ENCODE measurements at regions not wholly inside any gene's neighbourhood (a gene's known extent, or its start where the extent isn't known, plus 50 kb on each side); places are given as distances from the start of the nearest gene placed in this dataset.

DNA sequence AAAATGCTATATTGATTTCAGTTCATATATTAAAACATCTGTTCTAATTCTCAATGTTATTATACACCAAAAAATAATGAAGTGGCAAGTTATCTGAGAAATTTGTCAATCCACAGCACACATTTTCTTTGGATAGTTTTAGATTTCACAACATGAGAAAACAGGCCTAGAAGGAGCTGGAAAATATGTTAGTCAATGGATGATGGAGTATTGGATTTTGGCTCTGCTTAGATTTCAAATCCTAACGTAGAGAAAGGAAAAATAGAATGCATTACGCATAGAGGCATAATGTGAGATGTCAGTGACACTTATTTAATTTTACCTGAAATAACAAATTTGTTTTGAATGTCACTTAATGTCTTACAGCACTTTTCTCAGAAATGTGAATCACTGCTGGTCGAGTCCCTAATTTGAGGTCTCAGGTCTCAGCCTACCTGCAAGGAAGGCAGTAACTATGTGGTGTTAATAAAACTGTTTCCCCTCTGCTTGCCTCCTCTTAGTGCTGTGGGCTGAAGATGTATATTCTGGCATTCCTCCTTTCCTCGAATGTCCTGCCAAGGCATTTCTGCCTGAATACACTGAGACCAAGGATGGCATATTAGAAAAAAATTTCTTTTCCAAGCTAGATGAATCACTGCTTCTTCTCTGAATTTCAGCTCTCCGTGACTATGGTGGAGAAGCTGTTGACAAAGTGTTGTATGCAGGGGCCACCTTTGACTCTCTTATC is 232.4 kb downstream of the POSTN start:
- DNase-seq (ENCODE audit: low read depth, low spot score), result no peak
- H3K4me3 ChIP-seq (ENCODE audit: insufficient read length, low read depth), result no peak overlapping the region
- H3K4me1 ChIP-seq (ENCODE audit: insufficient read depth, insufficient read length), result no peaks in the 10 kb centered on the region
- no peak for TF ChIP-seq ZNF274 (IDR thresholded peaks at IDR 0.05; ENCODE audit: low read depth, low read length)
- TF ChIP-seq SUZ12 (IDR thresholded peaks at IDR 0.05; ENCODE audit: extremely low read depth, insufficient read depth, insufficient read length), result no peak
- TF ChIP-seq YY1 (IDR thresholded peaks at IDR 0.05; ENCODE audit: insufficient read depth, insufficient read length), result no peak
- H3K9me3 ChIP-seq (ENCODE audit: insufficient read depth, low read length), result no peaks in the 10 kb centered on the region
- H3K27me3 ChIP-seq (ENCODE audit: insufficient read depth, insufficient read length), result no peaks in the 10 kb centered on the region
- no peak overlapping the region for H3K9ac ChIP-seq (ENCODE audit: insufficient read length, low read depth)
- no peaks in the 10 kb centered on the region for H3K36me3 ChIP-seq (ENCODE audit: insufficient read depth, insufficient read length, low read length)

DNA sequence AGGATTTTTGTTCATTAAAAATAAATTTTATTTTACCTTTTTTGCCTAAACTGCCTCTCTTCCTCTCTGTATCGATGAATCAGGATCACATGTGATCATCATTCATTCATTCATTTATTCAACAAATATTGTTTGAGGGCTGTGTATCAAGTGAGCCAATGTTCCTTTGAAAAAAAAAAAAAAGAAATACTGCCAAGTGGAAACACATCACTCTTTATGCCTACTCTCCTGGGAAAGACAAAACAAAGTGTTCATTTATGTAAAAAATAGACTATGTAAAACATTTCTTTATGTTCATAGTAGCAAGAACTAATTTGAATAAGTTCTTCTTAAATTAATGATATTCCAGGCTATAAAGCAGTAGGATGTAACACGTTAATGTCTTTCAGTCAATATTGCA is 233.1 kb downstream of the POSTN start:
- no peaks in the 10 kb centered on the region for H3K27me3 ChIP-seq (ENCODE audit: insufficient read depth, insufficient read length)
- TF ChIP-seq ZNF274 (IDR thresholded peaks at IDR 0.05; ENCODE audit: low read depth, low read length), result no peak
- TF ChIP-seq SUZ12 (IDR thresholded peaks at IDR 0.05; ENCODE audit: extremely low read depth, insufficient read depth, insufficient read length), result no peak
- TF ChIP-seq YY1 (IDR thresholded peaks at IDR 0.05; ENCODE audit: insufficient read depth, insufficient read length), result no peak
- no peak for DNase-seq (ENCODE audit: low read depth, low spot score)
- H3K9ac ChIP-seq (ENCODE audit: insufficient read length, low read depth), result no peak overlapping the region
- no peak overlapping the region for H3K4me3 ChIP-seq (ENCODE audit: insufficient read length, low read depth)
- no peaks in the 10 kb centered on the region for H3K9me3 ChIP-seq (ENCODE audit: insufficient read depth, low read length)
- no peaks in the 10 kb centered on the region for H3K4me1 ChIP-seq (ENCODE audit: insufficient read depth, insufficient read length)
- no peaks in the 10 kb centered on the region for H3K36me3 ChIP-seq (ENCODE audit: insufficient read depth, insufficient read length, low read length)

DNA sequence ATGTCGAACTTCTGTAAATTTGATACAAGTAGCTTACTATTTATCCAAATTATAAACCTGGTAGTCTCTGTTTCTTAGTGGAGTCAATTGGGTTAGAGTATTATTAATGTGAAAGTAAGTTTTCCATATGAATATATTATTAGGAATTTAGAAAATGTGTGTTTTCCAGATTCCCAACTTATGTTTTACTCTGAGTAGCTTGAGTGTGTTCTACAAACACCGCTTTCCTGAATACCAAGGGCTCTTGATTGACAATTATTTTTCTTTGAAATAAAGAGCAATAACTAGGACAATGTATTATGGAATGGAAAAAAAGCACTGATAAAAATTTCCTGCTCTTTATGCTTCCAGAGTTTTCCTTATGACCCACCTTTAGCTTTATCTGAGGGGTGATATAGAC is 233.6 kb downstream of the POSTN start:
- Histone ChIP-seq H3K36me3 (ENCODE audit: insufficient read depth, insufficient read length, low read length) (no peaks in the 10 kb centered on the region), H3K27me3 (ENCODE audit: insufficient read depth, insufficient read length) (no peaks in the 10 kb centered on the region), H3K9me3 (ENCODE audit: insufficient read depth, low read length) (no peaks in the 10 kb centered on the region), H3K4me1 (ENCODE audit: insufficient read depth, insufficient read length) (no peaks in the 10 kb centered on the region), H3K9ac (ENCODE audit: insufficient read length, low read depth) (no peak overlapping the region), H3K4me3 (ENCODE audit: insufficient read length, low read depth) (no peak overlapping the region)
- DNase-seq (ENCODE audit: low read depth, low spot score), result no peak
- TF ChIP-seq YY1 (IDR thresholded peaks at IDR 0.05; ENCODE audit: insufficient read depth, insufficient read length), result no peak
- TF ChIP-seq ZNF274 (IDR thresholded peaks at IDR 0.05; ENCODE audit: low read depth, low read length), result no peak

DNA sequence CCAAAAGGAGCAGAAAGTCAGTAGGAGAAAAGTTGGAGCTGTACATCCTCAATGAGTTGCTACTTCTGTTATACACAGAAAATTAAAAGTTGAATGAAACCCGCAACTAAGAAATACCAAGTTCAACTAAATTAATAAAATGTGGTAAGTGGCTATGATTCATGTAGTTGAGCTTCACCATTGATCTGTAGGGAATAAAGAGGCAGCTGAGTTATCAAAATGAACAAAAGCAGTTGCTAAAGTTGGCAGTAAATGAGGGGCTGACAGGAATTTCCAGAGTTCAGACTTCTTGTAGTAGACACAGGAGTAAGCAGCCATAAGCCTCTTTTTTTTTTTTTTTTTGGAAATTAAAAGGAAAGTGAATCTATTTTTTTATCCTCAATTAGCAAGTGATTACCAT is 234.6 kb downstream of the POSTN start:
- Histone ChIP-seq H3K4me3 (ENCODE audit: insufficient read length, low read depth) (no peak overlapping the region), H3K36me3 (ENCODE audit: insufficient read depth, insufficient read length, low read length) (no peaks in the 10 kb centered on the region), H3K4me1 (ENCODE audit: insufficient read depth, insufficient read length) (no peaks in the 10 kb centered on the region), H3K9me3 (ENCODE audit: insufficient read depth, low read length) (no peaks in the 10 kb centered on the region), H3K9ac (ENCODE audit: insufficient read length, low read depth) (no peak overlapping the region), H3K27me3 (ENCODE audit: insufficient read depth, insufficient read length) (no peaks in the 10 kb centered on the region)
- TF ChIP-seq ZNF274 (IDR thresholded peaks at IDR 0.05; ENCODE audit: low read depth, low read length), result no peak
- no peak for TF ChIP-seq SUZ12 (IDR thresholded peaks at IDR 0.05; ENCODE audit: extremely low read depth, insufficient read depth, insufficient read length)
- TF ChIP-seq YY1 (IDR thresholded peaks at IDR 0.05; ENCODE audit: insufficient read depth, insufficient read length), result no peak
- DNase-seq (ENCODE audit: low read depth, low spot score), result no peak

DNA sequence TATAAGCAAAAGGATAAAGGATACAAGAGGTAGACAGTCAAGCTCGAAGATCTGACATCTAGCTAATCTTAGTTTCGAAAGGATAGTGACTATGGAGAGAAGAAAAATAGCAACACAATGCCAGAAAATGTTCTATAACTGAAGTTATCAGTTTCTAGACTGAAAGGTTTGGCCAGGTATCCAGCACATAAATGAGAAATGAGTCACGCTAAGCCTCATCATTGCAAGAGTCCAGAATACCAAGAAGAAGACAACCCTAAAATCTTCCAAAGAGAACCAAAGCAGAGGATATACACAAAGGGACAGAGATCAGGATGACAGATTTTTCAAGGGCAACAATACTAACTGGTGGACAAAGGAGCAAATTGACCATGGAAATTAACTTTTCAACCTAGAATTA is 237.0 kb downstream of the POSTN start:
- Histone ChIP-seq H3K36me3 (ENCODE audit: insufficient read depth, insufficient read length, low read length) (no peaks in the 10 kb centered on the region), H3K4me1 (ENCODE audit: insufficient read depth, insufficient read length) (no peaks in the 10 kb centered on the region), H3K9ac (ENCODE audit: insufficient read length, low read depth) (no peak overlapping the region), H3K4me3 (ENCODE audit: insufficient read length, low read depth) (no peak overlapping the region), H3K27me3 (ENCODE audit: insufficient read depth, insufficient read length) (no peaks in the 10 kb centered on the region), H3K9me3 (ENCODE audit: insufficient read depth, low read length) (no peaks in the 10 kb centered on the region)
- TF ChIP-seq ZNF274 (IDR thresholded peaks at IDR 0.05; ENCODE audit: low read depth, low read length) (no peak), SUZ12 (IDR thresholded peaks at IDR 0.05; ENCODE audit: extremely low read depth, insufficient read depth, insufficient read length) (no peak), YY1 (IDR thresholded peaks at IDR 0.05; ENCODE audit: insufficient read depth, insufficient read length) (no peak)
- DNase-seq (ENCODE audit: low read depth, low spot score), result no peak

DNA sequence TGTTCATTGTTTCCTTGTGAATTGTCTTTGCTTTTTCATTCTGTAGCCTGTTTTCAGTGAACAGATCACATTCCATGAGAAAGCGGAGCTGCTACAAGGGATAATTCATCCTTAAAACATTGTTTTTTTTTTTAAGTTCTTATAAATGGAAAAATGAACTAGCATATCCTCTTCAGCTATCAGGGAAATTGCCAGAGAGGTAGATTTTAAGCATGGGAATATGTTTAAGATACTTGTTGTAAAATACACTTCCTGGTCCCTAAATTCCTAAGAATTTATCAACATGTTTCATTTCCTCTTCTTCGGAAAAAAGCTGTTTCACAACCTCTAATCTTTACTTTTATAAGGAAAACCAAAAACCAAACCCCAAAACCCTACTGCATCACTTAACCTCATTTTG is 238.0 kb downstream of the POSTN start:
- no peaks in the 10 kb centered on the region for H3K4me1 ChIP-seq (ENCODE audit: insufficient read depth, insufficient read length)
- H3K27me3 ChIP-seq (ENCODE audit: insufficient read depth, insufficient read length), result no peaks in the 10 kb centered on the region
- H3K36me3 ChIP-seq (ENCODE audit: insufficient read depth, insufficient read length, low read length), result no peaks in the 10 kb centered on the region
- TF ChIP-seq YY1 (IDR thresholded peaks at IDR 0.05; ENCODE audit: insufficient read depth, insufficient read length) (no peak), SUZ12 (IDR thresholded peaks at IDR 0.05; ENCODE audit: extremely low read depth, insufficient read depth, insufficient read length) (no peak), ZNF274 (IDR thresholded peaks at IDR 0.05; ENCODE audit: low read depth, low read length) (no peak)
- no peak overlapping the region for H3K4me3 ChIP-seq (ENCODE audit: insufficient read length, low read depth)
- DNase-seq (ENCODE audit: low read depth, low spot score), result no peak
- H3K9ac ChIP-seq (ENCODE audit: insufficient read length, low read depth), result no peak overlapping the region
- no peaks in the 10 kb centered on the region for H3K9me3 ChIP-seq (ENCODE audit: insufficient read depth, low read length)

DNA sequence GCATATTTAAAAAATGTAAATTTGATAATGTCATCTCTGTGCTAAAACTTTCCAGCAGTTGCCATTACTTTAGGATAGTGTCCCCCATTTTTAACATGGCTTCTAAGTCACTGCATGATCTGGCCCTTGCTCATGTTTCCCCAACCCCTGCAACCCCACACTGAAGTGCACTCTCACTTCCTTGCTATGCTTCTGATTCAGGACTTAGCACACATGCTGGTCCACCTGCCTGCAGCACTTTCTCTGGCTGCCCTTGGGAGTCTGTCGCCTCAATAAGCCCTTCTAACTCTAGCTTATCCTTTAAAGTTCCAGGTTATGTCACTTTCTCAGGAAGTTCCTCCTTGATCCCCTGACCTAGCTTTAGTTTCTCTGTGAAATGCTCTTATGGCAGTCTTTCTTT is 241.0 kb downstream of the POSTN start:
- Histone ChIP-seq H3K36me3 (ENCODE audit: insufficient read depth, insufficient read length, low read length) (no peaks in the 10 kb centered on the region), H3K9me3 (ENCODE audit: insufficient read depth, low read length) (no peaks in the 10 kb centered on the region), H3K4me3 (ENCODE audit: insufficient read length, low read depth) (no peak overlapping the region), H3K9ac (ENCODE audit: insufficient read length, low read depth) (no peak overlapping the region), H3K4me1 (ENCODE audit: insufficient read depth, insufficient read length) (no peaks in the 10 kb centered on the region), H3K27me3 (ENCODE audit: insufficient read depth, insufficient read length) (no peaks in the 10 kb centered on the region)
- TF ChIP-seq YY1 (IDR thresholded peaks at IDR 0.05; ENCODE audit: insufficient read depth, insufficient read length), result no peak
- no peak for TF ChIP-seq ZNF274 (IDR thresholded peaks at IDR 0.05; ENCODE audit: low read depth, low read length)
- TF ChIP-seq SUZ12 (IDR thresholded peaks at IDR 0.05; ENCODE audit: extremely low read depth, insufficient read depth, insufficient read length), result no peak
- DNase-seq (ENCODE audit: low read depth, low spot score), result no peak

All from NT2/D1 (cell line).